Neural progenitor cell (in vitro differentiated cells): ENCODE measurements at regions not wholly inside any gene's neighbourhood (a gene's known extent, or its start where the extent isn't known, plus 50 kb on each side); places are given as distances from the start of the nearest gene placed in this dataset.

ENCODE experiments used
- DNase-seq: peaks from one replicate; pipeline ENCODE4 v3.0.0-alpha.2; 2016; ENCODE audit warnings: low spot score
- H2AFZ ChIP-seq: fragments of 200-600 bp; sonication (generic); replicated peaks from 2 replicates; pipeline ENCODE4 v1.6.1; 2016; ENCODE audit warnings: antibody characterized with exemption
- H3F3A ChIP-seq: fragments of 200-600 bp; sonication (generic); 2 replicates; pipeline ENCODE4 v1.6.1; 2016; ENCODE audit warnings: antibody characterized with exemption, low read depth
- H3K27ac ChIP-seq: fragments of 200-600 bp; sonication (generic); 2 replicates; pipeline ENCODE4 v1.5.1; 2016; ENCODE audit warnings: mild to moderate bottlenecking
- H3K27me3 ChIP-seq: fragments of 200-600 bp; sonication (generic); 2 replicates; pipeline ENCODE4 v1.6.1; 2016; ENCODE audit warnings: mild to moderate bottlenecking, moderate library complexity
- H3K36me3 ChIP-seq: fragments of 200-600 bp; sonication (generic); 2 replicates; pipeline ENCODE4 v1.5.1; 2016
- H3K4me1 ChIP-seq: fragments of 200-600 bp; sonication (generic); 2 replicates; pipeline ENCODE4 v1.6.1; 2016; ENCODE audit warnings: mixed run types
- H3K4me2 ChIP-seq: fragments of 200-600 bp; sonication (generic); 2 replicates; pipeline ENCODE4 v1.6.1; 2016
- H3K4me3 ChIP-seq: fragments of 200-600 bp; sonication (generic); 2 replicates; pipeline ENCODE4 v1.5.1; 2016
- H3K79me2 ChIP-seq: fragments of 200-600 bp; sonication (generic); 2 replicates; pipeline ENCODE4 v1.6.1; 2016; ENCODE audit warnings: low read depth
- H3K9ac ChIP-seq: fragments of 200-600 bp; sonication (generic); 2 replicates; pipeline ENCODE4 v1.6.1; 2016
- H3K9me3 ChIP-seq: fragments of 200-600 bp; sonication (generic); 2 replicates; pipeline ENCODE4 v1.5.1; 2016; ENCODE audit warnings: low read depth
- H4K20me1 ChIP-seq: fragments of 200-600 bp; sonication (generic); 2 replicates; pipeline ENCODE4 v1.6.1; 2016; ENCODE audit warnings: low read depth
- H3K27ac Mint-ChIP-seq: 3 replicates; pipeline ENCODE4 v1.8.0; 2021; ENCODE audit warnings: mixed read lengths
- H3K27me3 Mint-ChIP-seq: 2 replicates; pipeline ENCODE4 v1.8.0; 2022; ENCODE audit warnings: low read depth, mild to moderate bottlenecking, inconsistent platforms, moderate library complexity, mixed read lengths; ENCODE audit not compliant: insufficient read depth
- H3K36me3 Mint-ChIP-seq: 3 replicates; pipeline ENCODE4 v1.8.0; 2021; ENCODE audit warnings: mixed read lengths
- H3K4me1 Mint-ChIP-seq: 3 replicates; pipeline ENCODE4 v1.8.0; 2021; ENCODE audit warnings: mixed read lengths
- H3K4me3 Mint-ChIP-seq: 3 replicates; pipeline ENCODE4 v1.8.0; 2021; ENCODE audit warnings: mild to moderate bottlenecking, moderate library complexity, mixed read lengths
- H3K9me3 Mint-ChIP-seq: 3 replicates; pipeline ENCODE4 v1.8.0; 2020; ENCODE audit warnings: mixed read lengths
- EZH2 ChIP-seq: fragments of 200-600 bp; sonication (generic); IDR thresholded peaks from 2 replicates; pipeline ENCODE4 v1.6.1; 2017; ENCODE audit warnings: antibody characterized with exemption, mild to moderate bottlenecking, moderate library complexity
- EZH2phosphoT487 ChIP-seq: fragments of 200-600 bp; sonication (generic); IDR thresholded peaks from 2 replicates; pipeline ENCODE4 v1.6.1; 2017; ENCODE audit warnings: antibody characterized with exemption
- TF ChIP-seq, protein P1 (sequence below): fragments of 200-600 bp; sonication (generic); IDR thresholded peaks from 2 replicates; pipeline ENCODE4 v1.5.1; 2017; ENCODE audit warnings: antibody characterized with exemption, mild to moderate bottlenecking

DNA sequence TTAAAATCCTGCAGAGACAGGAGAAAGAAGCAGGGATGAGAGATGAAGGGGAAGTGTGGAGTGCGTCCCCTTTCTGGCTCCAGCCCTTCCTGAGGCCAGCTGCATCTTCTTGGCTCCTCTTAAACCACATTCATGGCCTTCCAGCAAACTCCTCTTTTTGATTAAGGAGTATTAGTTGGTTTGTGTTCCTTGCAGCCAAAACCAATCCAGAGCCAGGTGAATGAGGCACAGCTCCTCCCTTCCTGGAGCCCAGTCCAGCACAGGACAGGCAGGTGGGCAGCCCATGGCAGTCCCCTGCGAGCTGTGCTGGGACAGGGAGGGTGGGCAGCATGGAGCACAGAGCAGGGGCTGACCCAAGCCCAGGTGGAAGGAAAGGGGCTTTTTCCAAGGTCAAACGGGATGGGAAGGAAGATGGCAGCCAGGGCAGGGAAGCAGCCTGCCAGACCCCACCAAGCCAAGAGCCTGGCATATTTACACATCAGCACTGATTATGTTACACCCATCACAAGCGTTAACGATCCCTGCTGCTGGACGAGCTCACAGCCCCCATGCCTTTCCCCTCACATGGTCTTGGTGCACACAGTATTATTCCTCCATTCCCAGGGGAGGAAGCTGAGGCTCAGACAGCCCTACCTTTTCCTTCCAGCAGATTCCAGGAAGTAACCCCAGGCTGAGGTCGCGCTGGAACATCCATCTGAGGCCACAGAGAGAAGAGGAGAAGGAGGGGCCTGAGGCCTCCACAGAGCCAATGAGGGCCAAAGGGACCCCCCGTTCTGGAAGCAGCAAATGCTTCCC, 175.6 kb downstream of the SMAD6 start:
- H3K27me3 Mint-ChIP-seq = peaks cover 17% of the 10 kb centered on the region
- TF ChIP-seq EZH2phosphoT487 = no peak
- TF ChIP-seq, protein P1, sequence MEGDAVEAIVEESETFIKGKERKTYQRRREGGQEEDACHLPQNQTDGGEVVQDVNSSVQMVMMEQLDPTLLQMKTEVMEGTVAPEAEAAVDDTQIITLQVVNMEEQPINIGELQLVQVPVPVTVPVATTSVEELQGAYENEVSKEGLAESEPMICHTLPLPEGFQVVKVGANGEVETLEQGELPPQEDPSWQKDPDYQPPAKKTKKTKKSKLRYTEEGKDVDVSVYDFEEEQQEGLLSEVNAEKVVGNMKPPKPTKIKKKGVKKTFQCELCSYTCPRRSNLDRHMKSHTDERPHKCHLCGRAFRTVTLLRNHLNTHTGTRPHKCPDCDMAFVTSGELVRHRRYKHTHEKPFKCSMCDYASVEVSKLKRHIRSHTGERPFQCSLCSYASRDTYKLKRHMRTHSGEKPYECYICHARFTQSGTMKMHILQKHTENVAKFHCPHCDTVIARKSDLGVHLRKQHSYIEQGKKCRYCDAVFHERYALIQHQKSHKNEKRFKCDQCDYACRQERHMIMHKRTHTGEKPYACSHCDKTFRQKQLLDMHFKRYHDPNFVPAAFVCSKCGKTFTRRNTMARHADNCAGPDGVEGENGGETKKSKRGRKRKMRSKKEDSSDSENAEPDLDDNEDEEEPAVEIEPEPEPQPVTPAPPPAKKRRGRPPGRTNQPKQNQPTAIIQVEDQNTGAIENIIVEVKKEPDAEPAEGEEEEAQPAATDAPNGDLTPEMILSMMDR = no peak
- TF ChIP-seq EZH2 = no peak
- peaks cover 3% of the 10 kb centered on the region for H3F3A ChIP-seq
- no peaks in the 10 kb centered on the region for H3K27me3 ChIP-seq
- no peak overlapping the region for H3K27ac ChIP-seq
- no peaks in the 10 kb centered on the region for H3K9me3 Mint-ChIP-seq
- no peaks in the 10 kb centered on the region for H3K36me3 ChIP-seq
- H3K4me1 ChIP-seq = no peaks in the 10 kb centered on the region
- H3K4me2 ChIP-seq = no peak overlapping the region
- H3K4me1 Mint-ChIP-seq = peaks cover 17% of the 10 kb centered on the region
- no peak overlapping the region for H3K9ac ChIP-seq
- peak overlapping the region; percentile 69 for H3K27ac Mint-ChIP-seq
- no peaks in the 10 kb centered on the region for H3K36me3 Mint-ChIP-seq
- DNase-seq = no peak
- H3K9me3 ChIP-seq = no peaks in the 10 kb centered on the region
- H3K4me3 Mint-ChIP-seq = no peak overlapping the region
- H4K20me1 ChIP-seq = no peaks in the 10 kb centered on the region
- H3K79me2 ChIP-seq = no peaks in the 10 kb centered on the region
- H3K4me3 ChIP-seq = no peak overlapping the region
- H2AFZ ChIP-seq = peak overlapping the region; percentile 68

- peaks cover 9% of the 10 kb centered on the region for H3F3A ChIP-seq
- no peak overlapping the region for H2AFZ ChIP-seq
- H3K27me3 Mint-ChIP-seq = peaks cover 17% of the 10 kb centered on the region
- H3K36me3 ChIP-seq = no peaks in the 10 kb centered on the region
- no peaks in the 10 kb centered on the region for H3K27me3 ChIP-seq
- H3K79me2 ChIP-seq = no peaks in the 10 kb centered on the region
- DNase-seq = no peak
- no peak overlapping the region for H3K27ac Mint-ChIP-seq
- H3K27ac ChIP-seq = no peak overlapping the region
- H3K4me3 ChIP-seq = no peak overlapping the region
- peaks cover 8% of the 10 kb centered on the region for H3K4me1 ChIP-seq
- H3K9me3 ChIP-seq = no peaks in the 10 kb centered on the region
- no peak overlapping the region for H3K9ac ChIP-seq
- no peaks in the 10 kb centered on the region for H3K36me3 Mint-ChIP-seq
- no peaks in the 10 kb centered on the region for H3K9me3 Mint-ChIP-seq
- H3K4me3 Mint-ChIP-seq = no peak overlapping the region
- H4K20me1 ChIP-seq = no peaks in the 10 kb centered on the region
- H3K4me2 ChIP-seq = no peak overlapping the region
- H3K4me1 Mint-ChIP-seq = peaks cover 25% of the 10 kb centered on the region
- TF ChIP-seq, protein P1 = no peak
- no peak for TF ChIP-seq EZH2phosphoT487
- TF ChIP-seq EZH2 = no peak
These were observed 176.7 kb downstream of the SMAD6 start for GRCh38 chr15:66878761-66879160.

DNA sequence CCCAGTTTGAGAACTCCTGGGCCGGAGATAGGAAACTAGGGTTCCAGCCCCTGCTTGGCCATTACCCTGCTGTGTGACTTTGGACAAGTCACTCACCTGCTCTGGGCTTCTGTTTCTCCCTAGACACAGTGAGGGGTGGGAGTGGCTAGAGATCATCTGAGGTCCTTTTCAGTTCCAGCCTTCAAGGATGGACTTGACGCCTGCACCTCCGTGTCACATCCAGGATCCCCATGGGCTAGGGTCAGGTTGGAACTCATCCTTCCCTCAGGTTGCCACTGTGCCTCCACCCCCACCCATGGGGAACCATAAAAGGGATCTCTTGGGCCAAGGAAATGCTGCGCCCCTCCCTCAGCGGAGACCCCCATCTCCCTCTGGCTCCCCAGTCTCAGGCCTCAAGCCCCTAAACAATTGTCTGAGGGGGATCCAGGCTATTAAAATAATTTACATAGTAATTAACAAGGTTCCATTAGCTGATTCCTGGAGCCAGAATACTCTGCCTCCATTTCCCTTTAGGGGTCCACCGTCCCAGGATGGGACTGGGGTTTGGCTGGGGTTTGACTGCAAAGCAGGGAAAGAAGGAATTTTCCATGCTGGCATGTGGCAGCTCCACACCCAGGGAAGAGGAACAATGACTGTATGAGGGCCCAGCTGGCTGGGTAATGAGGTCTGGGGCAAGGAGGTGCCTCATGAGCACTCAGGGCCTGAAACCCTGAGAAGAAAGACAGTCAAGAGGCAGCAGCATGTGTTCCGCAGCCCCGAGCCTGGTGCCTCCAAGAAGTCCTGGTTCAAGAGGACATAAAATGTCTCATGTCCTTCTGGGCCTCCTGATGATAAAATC, 177.7 kb downstream of the SMAD6 start:
- H3K4me3 ChIP-seq = no peak overlapping the region
- no peaks in the 10 kb centered on the region for H3K36me3 ChIP-seq
- H3K9ac ChIP-seq = no peak overlapping the region
- no peak overlapping the region for H3K4me3 Mint-ChIP-seq
- H3F3A ChIP-seq = peaks cover 9% of the 10 kb centered on the region
- peaks cover 17% of the 10 kb centered on the region for H3K27me3 Mint-ChIP-seq
- no peak overlapping the region for H3K27ac Mint-ChIP-seq
- H3K27ac ChIP-seq = no peak overlapping the region
- peaks cover 13% of the 10 kb centered on the region for H3K4me1 ChIP-seq
- no peak overlapping the region for H2AFZ ChIP-seq
- no peaks in the 10 kb centered on the region for H4K20me1 ChIP-seq
- TF ChIP-seq, protein P1 = no peak
- TF ChIP-seq EZH2 (no peak), EZH2phosphoT487 (no peak)
- H3K27me3 ChIP-seq = no peaks in the 10 kb centered on the region
- H3K36me3 Mint-ChIP-seq = no peaks in the 10 kb centered on the region
- DNase-seq = no peak
- H3K9me3 ChIP-seq = no peaks in the 10 kb centered on the region
- no peaks in the 10 kb centered on the region for H3K9me3 Mint-ChIP-seq
- H3K79me2 ChIP-seq = no peaks in the 10 kb centered on the region
- H3K4me1 Mint-ChIP-seq = peaks cover 34% of the 10 kb centered on the region
- no peak overlapping the region for H3K4me2 ChIP-seq
